Esophagus mucosa (tissue), 1 donor: ENCODE measurements at regions not wholly inside any gene's neighbourhood (a gene's known extent, or its start where the extent isn't known, plus 50 kb on each side); places are given as distances from the start of the nearest gene placed in this dataset.

ENCODE experiments used
- ATAC-seq: fragments of 200-7000 bp; cut with Tn5 transposase; one replicate; pipeline ENCODE4 v1.9.1; 2020
- donor health status: DM: yes; HTN: yes; CAD: no.

DNA sequence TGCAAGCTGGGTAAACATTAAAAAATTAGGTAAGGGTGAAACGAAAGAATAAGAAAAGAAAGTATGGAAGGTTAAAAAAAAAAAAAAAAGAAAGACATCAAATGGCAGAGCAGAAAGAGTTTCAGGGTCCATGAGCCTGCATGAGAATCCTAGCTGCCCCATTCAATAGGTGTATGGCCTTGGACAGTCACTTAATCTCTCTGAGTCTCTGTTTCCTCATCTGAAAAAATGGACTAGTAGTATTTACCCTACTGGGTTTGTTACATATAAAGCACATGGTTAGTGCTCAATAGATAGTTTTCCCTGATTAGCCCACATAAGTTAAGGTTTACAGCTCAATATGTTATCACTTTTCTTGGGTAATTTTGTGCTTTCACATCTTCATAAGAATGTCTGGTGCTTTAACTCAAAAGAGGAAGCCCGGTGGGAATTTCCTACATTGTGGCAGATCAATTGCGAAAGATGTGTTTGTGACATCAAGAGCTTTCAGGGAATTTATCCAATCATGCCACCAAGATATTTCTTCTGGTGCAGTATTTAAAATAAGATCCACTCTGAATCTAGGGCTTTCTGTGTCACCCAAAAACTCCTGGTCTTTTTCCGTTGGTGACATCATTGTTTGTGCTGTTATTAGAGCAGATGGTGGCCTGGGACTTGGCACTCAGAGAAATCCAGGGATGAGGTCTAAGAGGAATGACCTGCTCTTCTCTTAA is 57.2 kb upstream of the UBE2E1 start:
- ATAC-seq = no peak

DNA sequence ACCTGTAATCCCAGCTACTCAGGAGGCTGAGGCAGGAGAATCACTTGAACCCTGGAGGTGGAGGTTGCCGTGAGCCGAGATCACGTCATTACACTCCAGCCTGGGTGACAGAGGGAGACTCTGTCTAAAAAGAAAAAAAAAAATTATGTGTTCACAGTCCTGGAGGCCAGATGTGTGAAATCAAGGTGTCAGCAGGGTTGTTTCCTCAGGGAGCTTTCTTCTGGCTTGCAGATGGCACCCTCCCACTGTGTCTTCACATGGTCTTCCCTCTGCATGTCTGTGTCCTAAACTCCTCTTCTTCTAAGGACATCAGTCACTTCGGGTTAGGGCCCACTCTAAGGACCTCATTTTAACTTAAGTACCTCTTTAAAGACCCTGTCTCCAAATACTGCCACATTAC is 56.1 kb upstream of the UBE2E1 start:
- ATAC-seq = no peak

DNA sequence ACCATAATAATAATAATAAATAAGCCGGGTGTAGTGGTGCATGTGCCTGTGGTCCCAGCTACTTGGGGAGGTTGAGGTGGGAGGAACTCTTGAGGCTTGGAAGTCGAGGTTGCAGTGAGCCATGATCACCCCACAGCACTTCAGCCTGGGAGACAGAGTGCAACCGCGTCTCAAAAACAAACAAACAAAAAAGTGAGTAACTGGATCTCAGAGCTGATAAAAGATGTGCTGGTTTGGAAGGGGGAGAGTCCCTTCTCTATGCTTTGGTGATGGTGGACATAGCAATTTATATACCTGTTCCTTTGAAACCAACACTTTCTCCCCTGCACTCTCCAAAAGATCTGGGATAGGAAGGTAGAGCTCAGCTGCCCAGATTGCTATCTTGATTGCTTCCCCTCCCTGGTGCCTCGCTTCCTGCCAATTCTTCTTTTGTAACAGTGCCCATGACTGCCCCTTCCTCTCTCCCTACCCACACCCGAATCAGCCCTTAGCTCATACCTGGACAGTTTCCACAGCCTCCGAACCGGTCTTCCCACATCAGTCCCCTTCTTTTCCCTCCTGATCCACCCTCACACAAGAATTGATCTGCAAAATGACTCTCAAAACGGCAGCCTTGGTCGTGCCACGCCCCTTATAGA is 55.1 kb upstream of the UBE2E1 start:
- ATAC-seq = no peak

DNA sequence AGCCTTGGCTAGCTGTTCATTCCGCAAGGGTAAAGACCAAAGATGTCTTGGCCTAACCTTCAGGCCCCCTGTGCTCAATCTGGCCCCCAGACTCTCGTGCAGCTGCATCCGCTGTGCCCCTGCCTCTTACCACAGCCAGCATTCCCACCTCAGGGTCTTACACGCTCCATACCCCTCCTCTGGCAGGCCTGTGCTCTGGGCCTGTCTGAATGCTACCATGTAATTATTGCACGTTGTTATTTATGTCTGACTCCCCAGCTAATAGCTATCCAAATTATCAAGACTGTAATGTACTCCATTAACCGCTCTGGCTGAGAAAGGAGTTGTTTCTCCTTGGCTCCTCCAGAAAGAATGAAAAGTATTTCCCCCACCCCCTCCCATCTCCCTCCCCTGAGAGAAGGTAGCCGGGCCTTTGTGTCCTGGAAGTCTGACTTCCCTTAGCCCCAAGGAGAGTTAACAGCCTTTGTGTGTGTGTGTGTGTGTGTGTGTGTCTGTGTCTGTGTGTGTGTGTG is 54.5 kb upstream of the UBE2E1 start:
- ATAC-seq = no peak

DNA sequence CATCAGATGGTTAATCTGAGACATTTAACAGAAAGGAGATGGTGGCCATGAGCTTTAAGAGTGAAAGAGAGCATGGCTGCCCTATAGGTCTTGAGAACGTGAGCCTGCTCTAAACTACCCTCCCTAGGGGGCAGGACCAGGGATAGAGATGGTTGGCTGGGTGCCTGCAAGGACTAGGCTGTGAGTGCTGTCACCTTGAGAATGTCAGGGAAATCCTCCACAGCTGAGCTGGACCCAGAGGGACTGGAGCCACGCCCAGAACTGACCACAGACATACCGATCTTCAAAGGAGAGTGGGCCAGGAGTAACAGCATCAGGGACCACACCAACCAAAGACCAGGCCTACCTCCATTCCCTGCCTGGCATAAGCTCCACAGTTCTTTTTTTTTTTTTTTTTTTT is 53.6 kb upstream of the UBE2E1 start:
- ATAC-seq = no peak

DNA sequence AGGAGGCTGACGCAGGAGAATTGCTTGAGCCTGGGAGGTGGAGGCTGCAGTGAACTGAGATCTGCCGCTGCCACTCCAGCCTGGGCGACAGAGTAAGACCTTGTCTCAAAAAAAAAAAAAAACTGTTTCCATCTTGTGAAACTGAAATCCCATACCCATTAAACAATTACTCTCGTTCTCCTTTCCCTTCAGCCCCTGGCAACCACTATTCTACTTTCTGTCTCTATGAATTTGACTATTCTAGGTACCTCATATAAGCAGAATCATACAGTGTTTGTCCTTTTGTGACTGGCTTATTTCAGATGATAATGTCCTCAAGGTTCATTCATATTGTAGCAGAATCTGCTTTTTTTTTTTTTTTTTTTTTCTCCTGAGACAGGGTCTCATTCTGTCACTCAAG is 51.5 kb upstream of the UBE2E1 start:
- ATAC-seq = no peak
